GM21786 (cell line): ENCODE measurements at regions not wholly inside any gene's neighbourhood (a gene's known extent, or its start where the extent isn't known, plus 50 kb on each side); places are given as distances from the start of the nearest gene placed in this dataset.

Source experiments
- ATAC-seq: cut with Tn5 transposase; IDR thresholded peaks from one replicate; pipeline ENCODE4 v1.9.1; 2021; ENCODE audit not compliant: unreplicated experiment

- ATAC-seq = no peak
Measured at GRCh38 chr13:79681069-79681468, 200.1 kb downstream of the NDFIP2 start.

GRCh38 chr13:79680485-79680884 is 199.5 kb downstream of the NDFIP2 start:
- no peak for ATAC-seq

GRCh38 chr13:79679334-79679733 is 198.4 kb downstream of the NDFIP2 start:
- ATAC-seq = peak; percentile 71

- no peak for ATAC-seq
Measured at GRCh38 chr13:79678100-79678499, 197.1 kb downstream of the NDFIP2 start.

GRCh38 chr13:79675931-79676660 is 195.1 kb downstream of the NDFIP2 start:
- no peak for ATAC-seq

- no peak for ATAC-seq
Measured at GRCh38 chr13:79674765-79675515, 194.0 kb downstream of the NDFIP2 start.

GRCh38 chr13:79673993-79674377 is 193.0 kb downstream of the NDFIP2 start:
- ATAC-seq = no peak

GRCh38 chr13:79673310-79673992 is 192.5 kb downstream of the NDFIP2 start:
- ATAC-seq = no peak

- no peak for ATAC-seq
Measured at GRCh38 chr13:79671420-79671819, 190.5 kb downstream of the NDFIP2 start.

- ATAC-seq = no peak
Measured at GRCh38 chr13:79668201-79668752, 187.3 kb downstream of the NDFIP2 start.

- ATAC-seq = no peak
Measured at GRCh38 chr13:79667771-79668170, 186.8 kb downstream of the NDFIP2 start.

GRCh38 chr13:79663977-79664636 is 183.2 kb downstream of the NDFIP2 start:
- no peak for ATAC-seq

GRCh38 chr13:79663435-79663834 is 182.5 kb downstream of the NDFIP2 start:
- ATAC-seq = no peak

GRCh38 chr13:79662882-79663281 is 181.9 kb downstream of the NDFIP2 start:
- ATAC-seq = no peak

GRCh38 chr13:79660361-79660760 is 179.4 kb downstream of the NDFIP2 start:
- ATAC-seq = no peak

- no peak for ATAC-seq
Measured at GRCh38 chr13:79659121-79659521, 178.2 kb downstream of the NDFIP2 start.

GRCh38 chr13:79658333-79658975 is 177.5 kb downstream of the NDFIP2 start:
- no peak for ATAC-seq

- no peak for ATAC-seq
Measured at GRCh38 chr13:79655509-79655908, 174.6 kb downstream of the NDFIP2 start.

- no peak for ATAC-seq
Measured at GRCh38 chr13:79654520-79654919, 173.6 kb downstream of the NDFIP2 start.

GRCh38 chr13:79650688-79651087 is 169.7 kb downstream of the NDFIP2 start:
- no peak for ATAC-seq

- no peak for ATAC-seq
Measured at GRCh38 chr13:79648191-79648590, 167.2 kb downstream of the NDFIP2 start.
